OCI-LY1 (cell line): ENCODE measurements at regions not wholly inside any gene's neighbourhood (a gene's known extent, or its start where the extent isn't known, plus 50 kb on each side); places are given as distances from the start of the nearest gene placed in this dataset.

ENCODE experiments used
- H2AFZ ChIP-seq: fragments of 200-600 bp; sonication (generic), shearing (Covaris generic); 2 replicates; pipeline ENCODE4 v1.6.0; 2014; ENCODE audit warnings: antibody characterized with exemption, mild to moderate bottlenecking, low read length
- H3F3A ChIP-seq: fragments of 200-600 bp; sonication (generic), shearing (Covaris generic); 2 replicates; pipeline ENCODE4 v1.6.0; 2014; ENCODE audit warnings: mild to moderate bottlenecking, antibody characterized with exemption, low read length, moderate library complexity; ENCODE audit not compliant: insufficient read depth
- H3K27ac ChIP-seq: fragments of 200-600 bp; sonication (generic); 2 replicates; pipeline ENCODE4 v1.5.1; 2014; ENCODE audit warnings: low read length, mixed run types, mild to moderate bottlenecking, low read depth; ENCODE audit not compliant: poor library complexity, severe bottlenecking
- H3K27me3 ChIP-seq: fragments of 200-600 bp; sonication (generic); 2 replicates; pipeline ENCODE4 v1.6.0; 2014; ENCODE audit warnings: antibody characterized with exemption, mild to moderate bottlenecking, low read length, moderate library complexity; ENCODE audit not compliant: insufficient read depth
- H3K36me3 ChIP-seq: fragments of 200-600 bp; sonication (generic); 2 replicates; pipeline ENCODE4 v1.6.1; 2014; ENCODE audit warnings: mild to moderate bottlenecking, antibody characterized with exemption, low read length, moderate library complexity, mixed read lengths; ENCODE audit not compliant: insufficient read depth
- H3K4me1 ChIP-seq: fragments of 200-600 bp; sonication (generic); 2 replicates; pipeline ENCODE4 v1.5.1; 2014; ENCODE audit warnings: mild to moderate bottlenecking, low read length, moderate library complexity; ENCODE audit not compliant: insufficient read depth, severe bottlenecking
- H3K4me2 ChIP-seq: fragments of 200-600 bp; sonication (generic), shearing (Covaris generic); 2 replicates; pipeline ENCODE4 v1.6.1; 2014; ENCODE audit warnings: low read length
- H3K4me3 ChIP-seq: fragments of 200-600 bp; sonication (generic); 2 replicates; pipeline ENCODE4 v1.5.1; 2014; ENCODE audit warnings: low read length, low read depth, mild to moderate bottlenecking, mixed read lengths; ENCODE audit not compliant: poor library complexity, severe bottlenecking
- H3K79me2 ChIP-seq: fragments of 200-600 bp; shearing (Covaris generic); 2 replicates; pipeline ENCODE4 v1.6.1; 2016; ENCODE audit warnings: mixed run types, low read length, mixed read lengths; ENCODE audit not compliant: insufficient read depth
- H3K9ac ChIP-seq: fragments of 200-600 bp; sonication (generic), shearing (Covaris generic); 2 replicates; pipeline ENCODE4 v1.6.1; 2014; ENCODE audit warnings: mild to moderate bottlenecking, low read length, mixed read lengths
- H3K9me2 ChIP-seq: fragments of 200-600 bp; sonication (generic), shearing (Covaris generic); 2 replicates; pipeline ENCODE4 v1.6.1; 2014; ENCODE audit warnings: low read depth, mild to moderate bottlenecking, low read length, mixed read lengths
- H3K9me3 ChIP-seq: fragments of 200-600 bp; shearing (Covaris generic); 2 replicates; pipeline ENCODE4 v1.6.1; 2014; ENCODE audit warnings: low read length, mixed read lengths
- H4K20me1 ChIP-seq: fragments of 200-600 bp; sonication (generic), shearing (Covaris generic); 2 replicates; pipeline ENCODE4 v1.6.0; 2016; ENCODE audit warnings: mild to moderate bottlenecking, low read length; ENCODE audit not compliant: insufficient read depth
- EZH2 ChIP-seq: fragments of 200-600 bp; sonication (generic), shearing (Covaris generic); IDR thresholded peaks from 2 replicates; pipeline ENCODE4 v1.8.0; 2017; ENCODE audit warnings: borderline replicate concordance, mixed run types, mild to moderate bottlenecking, antibody characterized with exemption, low read length, moderate library complexity, mixed read lengths
- TF ChIP-seq, protein P1 (sequence below): fragments of 200-600 bp; sonication (generic), shearing (Covaris generic); IDR thresholded peaks from 2 replicates; pipeline ENCODE4 v1.5.1; 2017; ENCODE audit warnings: mild to moderate bottlenecking, antibody characterized with exemption, low read length, moderate library complexity, mixed read lengths

DNA sequence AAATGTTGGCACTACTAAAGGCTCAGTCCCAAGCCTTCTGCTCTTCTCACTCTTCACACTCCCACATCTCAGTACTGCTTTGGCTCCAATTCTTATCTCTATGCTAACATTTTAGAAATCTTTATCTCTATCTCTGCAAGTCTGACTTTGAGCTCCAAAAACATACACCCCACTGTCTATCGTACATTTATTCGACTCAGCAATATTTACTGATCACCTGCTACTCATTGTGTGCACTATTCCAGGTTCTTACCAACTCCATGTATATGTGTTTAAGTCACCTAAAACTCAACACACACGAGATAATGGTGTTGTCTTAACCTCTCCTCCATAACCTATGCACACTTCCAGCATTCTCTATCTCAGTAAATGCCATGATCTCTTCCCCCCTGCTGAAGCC, 268.2 kb upstream of the CRIM1 start:
- H3K4me1 ChIP-seq, result no peaks in the 10 kb centered on the region
- H3K27me3 ChIP-seq, result no peaks in the 10 kb centered on the region
- TF ChIP-seq, protein P1, sequence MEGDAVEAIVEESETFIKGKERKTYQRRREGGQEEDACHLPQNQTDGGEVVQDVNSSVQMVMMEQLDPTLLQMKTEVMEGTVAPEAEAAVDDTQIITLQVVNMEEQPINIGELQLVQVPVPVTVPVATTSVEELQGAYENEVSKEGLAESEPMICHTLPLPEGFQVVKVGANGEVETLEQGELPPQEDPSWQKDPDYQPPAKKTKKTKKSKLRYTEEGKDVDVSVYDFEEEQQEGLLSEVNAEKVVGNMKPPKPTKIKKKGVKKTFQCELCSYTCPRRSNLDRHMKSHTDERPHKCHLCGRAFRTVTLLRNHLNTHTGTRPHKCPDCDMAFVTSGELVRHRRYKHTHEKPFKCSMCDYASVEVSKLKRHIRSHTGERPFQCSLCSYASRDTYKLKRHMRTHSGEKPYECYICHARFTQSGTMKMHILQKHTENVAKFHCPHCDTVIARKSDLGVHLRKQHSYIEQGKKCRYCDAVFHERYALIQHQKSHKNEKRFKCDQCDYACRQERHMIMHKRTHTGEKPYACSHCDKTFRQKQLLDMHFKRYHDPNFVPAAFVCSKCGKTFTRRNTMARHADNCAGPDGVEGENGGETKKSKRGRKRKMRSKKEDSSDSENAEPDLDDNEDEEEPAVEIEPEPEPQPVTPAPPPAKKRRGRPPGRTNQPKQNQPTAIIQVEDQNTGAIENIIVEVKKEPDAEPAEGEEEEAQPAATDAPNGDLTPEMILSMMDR, result no peak
- no peak for TF ChIP-seq EZH2
- no peak overlapping the region for H3K9ac ChIP-seq
- no peaks in the 10 kb centered on the region for H3K36me3 ChIP-seq
- no peak overlapping the region for H3K4me2 ChIP-seq
- H4K20me1 ChIP-seq, result no peaks in the 10 kb centered on the region
- H3K9me2 ChIP-seq, result no peaks in the 10 kb centered on the region
- H3F3A ChIP-seq, result no peaks in the 10 kb centered on the region
- H3K79me2 ChIP-seq, result no peaks in the 10 kb centered on the region
- H2AFZ ChIP-seq, result no peak overlapping the region
- H3K9me3 ChIP-seq, result no peaks in the 10 kb centered on the region
- H3K4me3 ChIP-seq, result no peak overlapping the region
- no peak overlapping the region for H3K27ac ChIP-seq

DNA sequence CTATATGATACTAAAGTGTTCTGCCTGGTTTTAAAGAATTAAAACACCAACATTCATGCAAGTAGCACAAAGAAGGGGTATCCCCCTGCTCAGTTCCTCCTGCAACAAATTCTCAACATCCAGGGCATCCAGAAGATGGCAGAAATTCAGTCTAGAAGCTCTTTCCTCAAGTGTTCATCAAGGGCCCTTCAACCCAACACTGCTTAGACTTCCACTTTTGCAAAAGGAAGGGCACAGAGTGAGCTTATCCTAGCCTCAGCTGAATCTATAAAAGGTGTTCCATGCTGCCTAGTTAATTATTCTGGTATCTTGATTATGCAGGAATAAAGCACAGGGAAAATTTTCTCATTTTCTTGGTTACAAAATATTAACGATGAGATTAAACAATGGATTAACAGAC, 275.8 kb upstream of the CRIM1 start:
- no peak overlapping the region for H3K9ac ChIP-seq

DNA sequence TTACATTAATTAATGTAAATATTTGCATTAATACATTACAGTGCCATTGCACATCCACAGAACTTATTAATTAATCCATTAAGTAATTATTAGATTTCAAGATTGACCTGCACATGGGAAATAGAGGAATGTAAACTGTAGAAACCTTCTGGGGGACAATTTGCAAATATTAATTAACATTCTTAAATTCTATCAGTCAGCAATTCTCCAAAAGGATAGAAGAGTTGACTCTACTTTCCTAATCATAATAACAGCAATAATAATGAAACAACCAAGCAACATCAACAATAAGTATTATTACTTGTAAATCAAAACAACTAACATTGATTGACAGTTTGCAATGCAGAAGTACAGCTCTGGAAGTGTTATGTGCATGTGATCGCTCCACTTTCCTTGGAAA, 281.6 kb upstream of the CRIM1 start:
- Histone ChIP-seq H2AFZ (no peak overlapping the region), H3K27me3 (no peaks in the 10 kb centered on the region), H3K36me3 (no peaks in the 10 kb centered on the region), H3K9me3 (no peaks in the 10 kb centered on the region), H3K4me1 (no peaks in the 10 kb centered on the region), H3K79me2 (no peaks in the 10 kb centered on the region), H3K9ac (no peak overlapping the region), H3K9me2 (no peaks in the 10 kb centered on the region), H3F3A (no peaks in the 10 kb centered on the region), H3K4me2 (no peak overlapping the region), H3K27ac (no peak overlapping the region), H4K20me1 (no peaks in the 10 kb centered on the region), H3K4me3 (no peak overlapping the region)
- TF ChIP-seq EZH2, result no peak
- TF ChIP-seq, protein P1, result no peak

More for the DNA sequence above, 275.8 kb upstream of the CRIM1 start:
- H3K4me2 ChIP-seq, result no peak overlapping the region
- no peaks in the 10 kb centered on the region for H3K79me2 ChIP-seq
- no peaks in the 10 kb centered on the region for H3K36me3 ChIP-seq
- no peaks in the 10 kb centered on the region for H3K9me3 ChIP-seq
- no peak overlapping the region for H3K4me3 ChIP-seq
- H3F3A ChIP-seq, result no peaks in the 10 kb centered on the region
- H3K4me1 ChIP-seq, result no peaks in the 10 kb centered on the region
- no peaks in the 10 kb centered on the region for H4K20me1 ChIP-seq
- no peaks in the 10 kb centered on the region for H3K9me2 ChIP-seq
- H3K27ac ChIP-seq, result no peak overlapping the region
- no peak overlapping the region for H2AFZ ChIP-seq
- H3K27me3 ChIP-seq, result no peaks in the 10 kb centered on the region
- TF ChIP-seq EZH2, result no peak
- TF ChIP-seq, protein P1, result no peak
